Pancreas (tissue), 10 donors: ENCODE measurements at regions not wholly inside any gene's neighbourhood (a gene's known extent, or its start where the extent isn't known, plus 50 kb on each side); places are given as distances from the start of the nearest gene placed in this dataset.

Experiments
- ATAC-seq, 4 donors: fragments of 200-7000 bp; cut with Tn5 transposase; one replicate each; pipeline versions ENCODE4 v1.8.0 to v1.9.1; 2020; ENCODE audit warnings: mild to moderate bottlenecking in 4 of 4, moderate library complexity in 4 of 4
- DNase-seq, 6 donors: peaks; one replicate each; pipeline ENCODE4 v3.0.0-alpha.2; 2020
- FAIRE-seq: peaks from 2 replicates; lab custom pipeline; 2012; peaks lifted over from hg19 to GRCh38; lab: Jason Lieb, UNC
- H3K27ac ChIP-seq, 4 donors: fragments of 200-600 bp; sonication (generic); 1 replicate in 3 of 4; 2 replicates in 1 of 4; pipeline versions ENCODE4 v1.5.0 to v1.8.0; 2020
- H3K27me3 ChIP-seq, 4 donors: fragments of 200-600 bp; one replicate each; pipeline ENCODE4 v1.8.0; 2021
- H3K36me3 ChIP-seq, 3 donors: fragments of 200-600 bp; sonication (generic) in 1 of 3; one replicate each; pipeline versions ENCODE4 v1.5.0 to v1.8.0; 2020 to 2021
- H3K4me1 ChIP-seq, 3 donors: fragments of 200-600 bp; one replicate each; pipeline ENCODE4 v1.8.0; 2021
- H3K4me3 ChIP-seq, 4 donors: fragments of 200-600 bp; sonication (generic) in 2 of 4; one replicate each; pipeline versions ENCODE4 v1.5.0 to v1.8.0; 2020 to 2021
- H3K9me3 ChIP-seq, 4 donors: fragments of 200-600 bp; one replicate each; pipeline ENCODE4 v1.8.0; 2021
- WGBS, 2 donors: extraction: QIAGEN DNeasy Blood & Tissue Kit; methylation state at CpG; one replicate each; pipeline ENCODE4 v1.1.7; 2013; 5-methylcytosine and 5-hydroxymethylcytosine counted together
- intact Hi-C, 3 donors: fragments of 100-400 bp; cut with DNase I; formaldehyde crosslinking; loops; one replicate each; pipeline versions ENCODE4 v1.11.1 to v1.14.2; 2022
- TF ChIP-seq, protein P1 (sequence below), 4 donors: fragments of 200-600 bp; sonication (generic) in 3 of 4; IDR thresholded peaks; one replicate each; pipeline versions ENCODE4 v1.5.0 to v1.8.0; 2021; ENCODE audit warnings: antibody characterized with exemption in 4 of 4
- donor health status: healthy with polysubstance abuse.
- donor health status: DM: no; HTN: no; CAD: no; lungs with moderate emphysema.
- donor health status: DM: no; HTN: no; CAD: no.
- donor health status: control.
- donor health status: control.
- donor health status: Bipolar disorder and iron deficiency.
- donor health status: DM: yes; HTN: yes; CAD: no.
- donor health status: DM: no; HTN: no; CAD: no.
- donor health status: DM: no; HTN: no; CAD: no.
- donor health status: DM: yes; HTN: yes; CAD: no.

DNA sequence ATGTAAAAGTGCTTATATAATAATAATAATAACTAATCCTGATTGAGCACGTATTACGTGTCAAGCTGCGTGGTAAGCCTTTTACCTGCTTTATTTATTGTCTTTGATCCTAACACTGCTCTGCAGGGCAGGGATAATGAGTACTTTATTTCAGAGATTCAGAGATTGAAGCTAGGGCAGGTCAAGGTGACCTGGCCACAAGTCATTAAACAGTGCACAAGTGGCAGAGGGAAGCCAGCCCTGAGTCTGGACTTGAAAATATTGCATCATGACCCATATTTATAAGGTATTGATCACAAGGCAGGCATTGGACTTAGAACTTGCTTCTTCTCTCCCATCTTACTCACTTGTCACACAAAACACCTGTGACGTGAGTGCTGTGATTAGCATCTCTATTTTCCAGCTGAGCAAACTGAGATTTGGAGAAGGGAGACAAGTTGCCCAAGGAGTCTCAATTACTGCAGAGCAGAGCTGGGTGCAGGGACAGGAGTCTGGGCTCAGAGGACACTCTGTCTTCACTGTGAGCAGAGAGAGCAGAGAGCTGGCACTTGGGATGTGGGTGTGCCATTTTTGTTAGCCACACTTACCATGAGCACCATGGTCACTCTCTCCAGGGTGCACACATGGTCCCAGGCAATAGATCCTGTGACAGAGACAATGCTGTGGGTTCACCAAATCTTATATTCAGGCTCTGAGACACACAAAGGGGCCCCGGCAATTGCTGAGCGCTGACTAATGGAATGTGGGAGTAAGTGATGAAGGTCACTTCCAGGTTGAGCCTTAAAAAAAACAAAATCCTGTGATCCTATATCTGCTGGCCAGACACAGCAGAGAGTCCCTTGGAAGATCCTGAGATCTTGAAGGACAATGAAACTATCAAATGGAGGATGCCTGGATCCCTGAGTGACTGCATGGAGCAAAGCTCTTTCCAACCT lies 113.2 kb upstream of the MED13L start:
- H3K27me3 ChIP-seq, result no peaks in the 10 kb centered on the region
- FAIRE-seq, result no peak
- TF ChIP-seq, protein P1, sequence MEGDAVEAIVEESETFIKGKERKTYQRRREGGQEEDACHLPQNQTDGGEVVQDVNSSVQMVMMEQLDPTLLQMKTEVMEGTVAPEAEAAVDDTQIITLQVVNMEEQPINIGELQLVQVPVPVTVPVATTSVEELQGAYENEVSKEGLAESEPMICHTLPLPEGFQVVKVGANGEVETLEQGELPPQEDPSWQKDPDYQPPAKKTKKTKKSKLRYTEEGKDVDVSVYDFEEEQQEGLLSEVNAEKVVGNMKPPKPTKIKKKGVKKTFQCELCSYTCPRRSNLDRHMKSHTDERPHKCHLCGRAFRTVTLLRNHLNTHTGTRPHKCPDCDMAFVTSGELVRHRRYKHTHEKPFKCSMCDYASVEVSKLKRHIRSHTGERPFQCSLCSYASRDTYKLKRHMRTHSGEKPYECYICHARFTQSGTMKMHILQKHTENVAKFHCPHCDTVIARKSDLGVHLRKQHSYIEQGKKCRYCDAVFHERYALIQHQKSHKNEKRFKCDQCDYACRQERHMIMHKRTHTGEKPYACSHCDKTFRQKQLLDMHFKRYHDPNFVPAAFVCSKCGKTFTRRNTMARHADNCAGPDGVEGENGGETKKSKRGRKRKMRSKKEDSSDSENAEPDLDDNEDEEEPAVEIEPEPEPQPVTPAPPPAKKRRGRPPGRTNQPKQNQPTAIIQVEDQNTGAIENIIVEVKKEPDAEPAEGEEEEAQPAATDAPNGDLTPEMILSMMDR (IDR thresholded peaks at IDR 0.05), result no peak
- peak in 3 of 6 donors; percentile 37 to 73 (median 52) for DNase-seq
- WGBS, 2 donors, result 52 to 74% methylated on average over 6 of the region's 6 CpGs
- H3K4me3 ChIP-seq, result no peak overlapping the region
- intact Hi-C loops, result no loop called here
- peak overlapping the region in 3 of 4 donors; percentile 18 to 55 (median 20) for H3K27ac ChIP-seq
- H3K9me3 ChIP-seq, result no peaks in the 10 kb centered on the region
- peak; percentile 54 to 85 (median 76) for ATAC-seq
- H3K4me1 ChIP-seq, result peaks cover 0 to 13% (median 4%) of the 10 kb centered on the region in 3 donors
- no peaks in the 10 kb centered on the region for H3K36me3 ChIP-seq

DNA sequence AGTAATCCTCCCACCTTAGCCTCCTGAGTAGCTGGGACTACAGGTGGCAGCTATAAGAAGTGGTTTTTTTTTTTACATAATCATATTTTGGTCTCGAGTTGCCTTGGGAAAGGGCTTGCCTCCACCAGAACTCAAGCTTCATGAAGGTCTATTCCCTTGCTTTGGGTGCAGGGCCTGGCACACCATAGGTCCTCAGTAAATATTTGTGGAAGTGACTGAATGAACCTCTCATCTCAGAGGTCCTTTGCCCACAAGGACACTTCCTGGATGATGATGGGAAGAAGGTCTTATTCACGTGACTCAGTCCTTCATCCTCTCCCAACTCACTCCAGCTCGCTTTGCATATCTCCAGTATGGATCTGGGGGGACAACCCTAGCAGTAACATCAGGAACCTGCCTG lies 114.0 kb upstream of the MED13L start:
- intact Hi-C loops, result no loop called here
- Histone ChIP-seq H3K27ac (no peak overlapping the region), H3K27me3 (no peaks in the 10 kb centered on the region), H3K4me1 (peaks cover 0 to 13% (median 4%) of the 10 kb centered on the region in 3 donors), H3K4me3 (no peak overlapping the region), H3K36me3 (no peaks in the 10 kb centered on the region), H3K9me3 (no peaks in the 10 kb centered on the region)
- 92 to 93% methylated on average over 3 of the region's 3 CpGs for WGBS, 2 donors
- DNase-seq, result no peak
- ATAC-seq, result no peak
- TF ChIP-seq, protein P1 (IDR thresholded peaks at IDR 0.05), result no peak
- no peak for FAIRE-seq

DNA sequence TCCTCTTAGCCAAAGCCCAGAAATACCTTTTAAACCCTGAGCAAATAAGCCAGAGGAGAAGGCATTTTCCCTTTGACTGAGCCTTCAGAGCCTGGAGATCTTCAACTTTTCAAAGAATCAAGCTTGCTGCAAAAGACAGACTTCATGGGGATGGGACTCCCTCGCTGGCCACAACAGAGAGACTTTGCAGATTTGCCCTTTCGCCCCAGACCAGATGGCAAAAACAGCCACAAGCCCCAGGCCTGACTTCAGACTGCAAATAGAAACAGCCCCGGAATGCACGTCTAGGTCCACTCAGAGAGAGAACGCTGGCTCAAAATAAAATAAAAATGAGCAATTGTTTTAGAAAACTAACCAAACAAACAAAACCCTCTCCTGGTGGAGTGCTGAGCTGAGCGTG lies 114.6 kb upstream of the MED13L start:
- H3K4me1 ChIP-seq, result peaks cover 0 to 13% (median 4%) of the 10 kb centered on the region in 3 donors
- no peak for DNase-seq
- ATAC-seq, result no peak
- no peaks in the 10 kb centered on the region for H3K9me3 ChIP-seq
- FAIRE-seq, result no peak
- H3K4me3 ChIP-seq, result no peak overlapping the region
- H3K27me3 ChIP-seq, result no peaks in the 10 kb centered on the region
- no peaks in the 10 kb centered on the region for H3K36me3 ChIP-seq
- H3K27ac ChIP-seq, result no peak overlapping the region
- WGBS, 2 donors, result 89% methylated on average over 6 of the region's 6 CpGs
- intact Hi-C loops, result no loop called here
- TF ChIP-seq, protein P1 (IDR thresholded peaks at IDR 0.05), result no peak

DNA sequence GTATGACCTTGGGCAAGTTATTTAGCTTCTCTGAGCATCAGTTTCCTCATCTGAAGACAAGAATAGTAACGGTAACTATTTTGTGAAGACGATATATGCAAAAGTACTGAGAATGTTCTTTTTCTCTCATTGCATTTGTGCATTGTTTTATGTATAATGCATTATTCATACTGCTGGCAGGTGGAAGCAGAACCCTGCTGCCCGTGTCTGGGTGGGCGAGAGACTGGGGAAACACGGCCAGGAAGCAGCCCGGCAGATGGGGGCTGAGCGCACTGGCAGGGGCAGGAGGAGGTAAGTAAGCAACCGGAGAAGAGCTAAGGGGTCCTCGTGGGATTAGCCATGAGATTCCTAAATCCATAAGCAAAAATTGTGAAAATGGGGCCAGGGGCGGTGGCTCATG lies 115.8 kb upstream of the MED13L start:
- no peak for DNase-seq
- Histone ChIP-seq H3K27me3 (no peaks in the 10 kb centered on the region), H3K4me3 (no peak overlapping the region), H3K36me3 (no peaks in the 10 kb centered on the region), H3K9me3 (no peaks in the 10 kb centered on the region), H3K27ac (no peak overlapping the region), H3K4me1 (peaks cover 0 to 13% (median 4%) of the 10 kb centered on the region in 3 donors)
- WGBS, 2 donors, result 65 to 76% methylated on average over 10 of the region's 10 CpGs
- no peak for FAIRE-seq
- no peak for ATAC-seq
- intact Hi-C loops, result no loop called here
- TF ChIP-seq, protein P1 (IDR thresholded peaks at IDR 0.05), result no peak
